GM19324 (cell line): ENCODE measurements at regions not wholly inside any gene's neighbourhood (a gene's known extent, or its start where the extent isn't known, plus 50 kb on each side); places are given as distances from the start of the nearest gene placed in this dataset.

ENCODE experiments used
- ATAC-seq: cut with Tn5 transposase; IDR thresholded peaks from one replicate; pipeline ENCODE4 v1.9.1; 2021; ENCODE audit warnings: mild to moderate bottlenecking, moderate library complexity; ENCODE audit not compliant: unreplicated experiment, low FRiP score

DNA sequence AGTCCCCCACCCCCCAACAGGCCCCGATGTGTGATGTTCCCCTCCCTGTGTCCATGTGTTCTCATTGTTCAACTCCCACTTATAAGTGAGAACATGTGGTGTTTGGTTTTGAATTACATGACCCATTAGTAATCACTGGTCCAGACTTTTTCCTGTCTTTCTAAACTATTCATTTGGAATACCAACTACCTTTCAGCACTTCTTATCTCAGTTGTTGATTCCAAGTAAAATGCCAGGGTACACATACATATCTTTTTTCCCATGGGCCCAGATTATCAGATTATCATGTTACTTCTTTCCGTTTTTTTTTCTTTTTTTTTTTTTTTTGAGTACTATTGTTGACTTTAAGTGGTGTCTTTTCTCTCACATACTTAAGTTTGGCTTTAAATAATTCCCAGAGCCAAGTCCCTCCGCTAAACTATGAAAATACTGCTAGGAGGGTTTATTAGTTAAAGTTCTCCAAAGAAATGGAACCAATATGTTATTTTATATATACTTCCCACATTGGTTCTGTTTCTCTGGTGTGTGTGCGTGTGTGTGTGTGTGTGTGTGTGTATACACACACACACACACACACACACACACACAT is 389.3 kb downstream of the IRS1 start:
- no peak for ATAC-seq

DNA sequence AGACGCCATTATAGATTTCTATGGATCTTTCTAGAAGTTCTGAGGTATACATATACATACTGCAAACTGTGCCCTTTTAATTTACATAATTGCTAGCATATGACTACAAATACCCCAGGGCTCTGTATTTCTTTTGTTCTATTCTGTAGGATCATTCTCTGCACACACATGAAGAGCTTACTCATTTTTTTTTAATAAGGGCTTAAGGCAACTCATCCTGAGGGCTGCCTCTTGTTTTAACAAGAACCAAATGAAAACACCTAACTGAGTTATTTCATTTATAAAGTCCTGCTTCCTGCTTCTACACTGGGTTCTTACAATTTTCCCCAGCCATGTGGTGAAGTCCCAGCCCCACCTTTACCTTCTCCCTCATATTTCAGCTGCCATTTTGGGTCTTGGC is 390.5 kb downstream of the IRS1 start:
- ATAC-seq, result no peak

DNA sequence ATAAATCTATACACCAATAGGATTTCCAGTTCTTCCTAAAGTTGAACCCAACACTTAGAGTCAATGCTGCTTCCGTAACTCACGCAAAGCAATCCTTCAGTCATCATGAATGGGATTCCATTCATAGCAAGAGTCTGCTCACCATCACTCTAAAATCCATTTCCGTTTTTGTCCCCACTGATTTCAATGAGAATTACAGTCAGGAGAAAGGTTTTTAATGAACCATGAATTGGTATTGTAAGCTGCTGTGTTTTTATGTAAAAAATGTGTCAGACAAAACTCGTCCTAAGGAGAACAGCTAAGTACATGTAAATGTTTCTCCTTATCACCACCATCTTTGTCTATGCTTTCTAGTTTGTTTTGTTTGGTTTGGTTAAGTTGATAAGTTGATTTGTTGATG is 391.5 kb downstream of the IRS1 start:
- no peak for ATAC-seq

DNA sequence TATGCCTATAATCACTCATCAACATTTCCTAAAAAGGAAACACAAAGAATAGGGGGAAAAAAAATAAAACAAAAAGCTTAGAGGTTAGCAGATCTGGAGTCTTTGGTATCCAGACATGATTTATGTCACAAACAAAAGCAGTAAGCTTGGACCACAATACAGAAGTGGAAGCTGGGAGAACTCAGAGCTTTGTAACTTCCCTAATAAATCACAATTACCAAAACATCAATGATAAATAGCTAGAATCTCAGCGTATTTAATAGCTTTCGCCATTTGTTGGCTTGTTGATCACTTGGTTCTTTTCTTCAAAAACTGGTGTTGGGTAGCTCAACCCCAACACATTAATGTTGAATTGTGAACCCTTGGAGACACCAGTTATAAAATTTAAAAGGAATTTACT is 392.5 kb downstream of the IRS1 start:
- no peak for ATAC-seq

DNA sequence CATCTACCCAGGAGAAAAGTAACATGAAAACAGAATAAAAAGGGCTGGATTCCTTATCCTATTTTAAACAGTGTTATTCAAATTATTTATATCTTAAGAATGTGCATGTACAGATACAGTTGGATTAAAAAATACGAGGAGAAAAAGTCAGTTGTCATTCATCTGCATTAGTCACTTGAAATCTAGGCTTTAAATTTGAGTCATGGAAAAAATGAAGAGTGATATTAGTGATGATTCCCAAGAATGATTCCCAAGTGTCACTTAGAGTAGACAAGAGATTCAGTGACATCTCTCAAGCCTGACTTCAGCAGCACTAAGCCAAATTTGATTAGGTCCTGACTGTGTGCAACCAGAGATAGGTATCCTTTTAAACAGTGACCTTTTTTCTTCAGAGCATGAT is 394.2 kb downstream of the IRS1 start:
- ATAC-seq, result no peak

DNA sequence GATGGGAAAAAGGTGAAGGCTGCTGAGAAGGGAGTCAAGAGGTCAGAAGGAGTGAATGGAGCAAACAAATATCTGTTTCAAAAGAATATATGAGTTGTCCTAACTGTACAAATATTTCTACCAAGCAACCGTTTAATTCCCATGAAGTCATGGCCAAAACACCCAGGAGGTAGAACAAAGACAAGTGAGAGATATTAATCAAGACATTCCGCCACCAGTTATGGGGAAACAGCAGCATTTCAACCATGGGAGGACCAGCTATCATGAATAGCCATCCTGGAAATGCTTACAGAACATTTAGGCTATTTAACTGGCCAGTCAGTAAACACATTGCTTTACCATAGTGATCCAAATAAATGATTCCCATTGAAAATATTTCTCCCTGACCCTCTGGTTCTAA is 396.3 kb downstream of the IRS1 start:
- no peak for ATAC-seq

DNA sequence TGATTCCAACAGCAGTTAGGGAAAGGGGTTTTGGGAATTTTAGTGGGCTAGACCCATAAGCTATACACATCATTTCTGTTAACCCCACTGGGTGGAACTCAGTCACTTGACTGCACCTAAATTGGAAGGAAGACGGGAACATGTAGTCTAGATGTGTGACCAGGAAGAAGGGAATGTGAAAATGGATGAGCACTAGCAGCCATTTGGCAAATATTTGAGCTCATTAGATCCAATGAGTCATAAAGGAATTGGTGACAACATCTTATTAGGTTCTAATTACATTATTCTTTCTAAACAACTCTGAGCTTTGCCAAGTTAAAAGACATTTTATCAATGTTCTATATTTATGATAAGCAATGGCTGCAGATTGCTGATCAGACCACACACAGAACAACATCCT is 400.6 kb downstream of the IRS1 start:
- ATAC-seq, result no peak

DNA sequence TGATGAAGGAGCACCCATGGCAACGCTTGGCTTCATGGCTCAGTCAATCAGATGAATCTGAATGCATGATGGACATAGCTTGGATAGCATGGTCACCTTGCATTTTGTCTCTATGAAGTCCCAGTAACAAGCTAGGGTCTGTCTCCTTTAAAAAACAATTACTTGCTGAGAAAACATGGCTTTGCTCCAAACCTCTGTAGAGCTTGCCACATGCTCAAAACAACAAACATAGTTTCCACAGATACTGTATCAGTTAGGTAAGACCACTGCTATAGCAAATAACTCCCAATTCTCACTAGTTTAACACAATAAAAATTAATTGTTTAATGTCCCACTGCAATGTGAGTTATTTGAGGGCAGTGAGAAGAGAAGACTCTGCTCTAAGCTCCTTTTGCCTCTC is 401.0 kb downstream of the IRS1 start:
- ATAC-seq, result no peak

DNA sequence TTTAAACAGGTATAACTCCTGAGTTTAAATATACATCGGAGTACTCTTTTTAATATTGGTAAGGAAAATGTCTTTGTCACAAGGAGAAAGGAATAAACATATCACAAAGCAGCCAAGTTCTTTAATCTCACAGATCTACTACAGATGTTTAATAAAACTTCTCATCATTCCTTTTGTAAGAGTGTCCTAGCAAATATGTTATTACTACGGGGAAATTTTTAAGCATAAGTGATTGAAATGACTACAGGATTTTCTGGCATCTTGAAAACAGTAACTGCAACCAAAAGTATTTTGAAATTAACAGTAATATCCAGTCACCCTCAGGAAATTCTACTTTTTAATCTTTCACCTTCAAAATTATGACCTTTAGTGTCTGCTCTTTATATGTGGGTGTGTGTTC is 403.1 kb downstream of the IRS1 start:
- no peak for ATAC-seq

DNA sequence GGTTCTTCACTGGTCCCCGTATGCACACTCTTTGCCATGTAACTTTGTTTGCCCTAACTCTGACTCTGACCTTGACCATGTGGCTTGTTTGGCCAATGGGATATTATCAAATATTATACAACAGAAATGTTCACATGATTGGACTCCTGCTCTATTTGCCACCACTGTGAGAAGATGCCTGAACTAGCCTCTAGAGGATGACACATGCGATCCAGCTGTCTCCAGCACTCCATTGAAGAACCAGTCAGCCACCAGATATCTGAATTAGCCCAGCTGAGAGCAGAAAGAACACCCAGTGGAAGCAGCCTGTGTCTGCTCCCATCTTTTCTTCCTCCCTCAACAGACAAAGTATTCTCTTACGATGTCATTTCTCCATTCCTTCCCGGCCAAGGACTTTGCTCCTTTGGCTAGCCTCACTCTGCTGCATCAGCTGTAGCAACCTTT is 412.1 kb downstream of the IRS1 start:
- ATAC-seq, result no peak

DNA sequence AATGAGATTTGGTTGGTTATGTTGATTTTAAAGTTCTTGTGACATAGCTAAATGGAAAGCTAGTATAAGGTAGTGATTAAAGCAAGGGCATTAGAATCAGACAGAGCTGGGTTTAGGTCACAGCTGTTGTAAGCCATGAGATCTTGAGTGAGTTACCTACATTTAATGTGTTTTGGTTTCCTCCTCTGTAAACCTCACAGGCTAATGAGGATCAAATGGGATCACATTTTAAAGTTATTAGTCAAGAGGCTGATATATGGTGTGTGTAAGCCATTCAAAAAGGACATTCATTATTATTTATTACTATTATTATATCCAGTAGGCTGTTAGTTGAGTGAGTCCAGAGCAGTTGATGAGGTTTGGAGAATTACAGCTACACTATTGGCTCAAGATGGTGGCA is 416.2 kb downstream of the IRS1 start:
- no peak for ATAC-seq

DNA sequence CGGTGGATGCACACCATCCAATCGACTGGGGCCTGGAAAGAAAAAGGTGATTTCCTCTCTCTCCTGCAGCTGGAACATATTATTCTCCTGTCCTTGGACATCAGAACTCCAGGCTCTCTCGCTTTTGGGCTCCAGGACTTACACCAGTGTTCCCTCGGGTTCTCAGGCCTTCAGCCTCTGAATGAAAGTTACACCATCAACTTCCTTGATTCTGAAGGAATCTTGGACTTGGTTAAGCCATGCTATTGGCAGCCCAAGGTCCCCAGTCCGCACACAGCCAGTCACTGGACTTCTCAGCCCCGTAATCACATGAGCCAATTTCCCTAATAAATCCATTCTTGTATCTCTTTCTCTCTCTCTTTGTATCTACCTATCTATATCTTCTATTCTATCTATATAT is 418.9 kb downstream of the IRS1 start:
- no peak for ATAC-seq

DNA sequence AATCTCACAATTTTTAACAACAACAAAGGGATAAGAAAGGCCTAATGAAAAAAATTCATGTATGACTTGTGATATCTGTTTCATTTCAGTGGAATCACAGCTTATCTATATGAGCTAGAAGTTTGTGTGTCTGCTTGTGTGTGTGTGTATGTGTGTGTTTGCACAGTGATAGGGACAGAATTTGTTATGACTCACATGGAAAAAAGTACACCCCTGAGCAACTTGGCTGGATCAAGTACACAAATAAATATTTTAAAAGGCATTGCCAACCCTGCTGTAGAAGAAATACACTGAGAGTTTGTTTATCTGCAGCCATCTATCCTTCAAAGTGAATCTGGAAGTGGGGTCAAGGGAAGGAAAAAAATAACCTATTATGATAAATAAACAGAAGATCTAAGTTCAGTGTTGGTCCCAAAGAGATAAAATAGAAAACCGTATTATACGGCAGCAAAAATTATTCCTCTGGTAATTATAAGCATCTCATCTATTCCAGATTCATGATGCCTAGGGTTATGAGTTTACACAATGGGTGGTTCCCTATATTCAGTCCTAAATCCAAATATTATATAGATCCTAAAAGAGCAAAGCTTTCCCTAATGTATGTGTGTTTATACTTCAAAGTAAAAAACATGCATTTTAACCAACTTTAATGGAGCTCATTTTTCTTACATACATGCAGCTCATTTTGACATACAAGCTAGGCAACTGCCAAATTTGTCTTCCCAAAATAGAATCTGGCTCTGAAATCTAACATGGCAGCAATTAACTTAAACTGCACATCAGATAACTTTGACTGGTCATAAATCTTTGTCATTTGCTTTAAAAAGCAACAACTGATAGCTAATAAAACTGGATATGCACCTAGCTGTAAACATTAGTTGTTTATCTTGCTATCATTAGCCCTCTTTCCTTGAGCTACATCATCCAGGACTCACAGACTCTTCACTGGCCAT is 420.6 kb downstream of the IRS1 start:
- ATAC-seq, result no peak

DNA sequence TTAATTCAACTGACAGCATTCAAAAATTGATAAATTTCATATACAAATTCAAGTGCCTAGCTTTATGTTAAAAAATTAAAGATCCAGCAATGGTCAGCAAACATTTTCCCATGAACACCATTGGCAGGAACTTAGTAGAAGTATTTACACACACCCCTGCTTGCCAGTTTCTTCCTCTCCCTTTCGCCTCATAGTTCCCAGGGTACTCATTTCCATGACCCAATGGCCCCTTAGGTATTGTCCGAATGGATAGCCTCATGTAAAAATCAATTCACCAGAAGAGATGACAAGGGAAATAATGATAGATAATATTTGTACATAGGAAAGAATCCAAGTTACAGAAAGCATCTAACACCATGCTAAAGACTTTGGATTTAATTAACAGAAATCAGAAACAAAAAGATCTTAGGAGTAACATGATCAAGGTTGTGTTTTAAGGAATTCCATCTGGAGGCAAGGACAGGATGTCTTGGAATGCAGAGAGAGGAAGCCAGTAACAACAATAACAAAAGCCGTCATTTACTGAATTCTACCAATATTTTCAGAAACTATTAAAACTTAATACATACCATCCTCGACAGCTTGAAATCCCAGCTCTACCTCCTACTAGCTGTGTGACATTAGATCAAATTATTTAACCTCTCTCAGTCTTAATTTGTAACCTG is 423.0 kb downstream of the IRS1 start:
- no peak for ATAC-seq

DNA sequence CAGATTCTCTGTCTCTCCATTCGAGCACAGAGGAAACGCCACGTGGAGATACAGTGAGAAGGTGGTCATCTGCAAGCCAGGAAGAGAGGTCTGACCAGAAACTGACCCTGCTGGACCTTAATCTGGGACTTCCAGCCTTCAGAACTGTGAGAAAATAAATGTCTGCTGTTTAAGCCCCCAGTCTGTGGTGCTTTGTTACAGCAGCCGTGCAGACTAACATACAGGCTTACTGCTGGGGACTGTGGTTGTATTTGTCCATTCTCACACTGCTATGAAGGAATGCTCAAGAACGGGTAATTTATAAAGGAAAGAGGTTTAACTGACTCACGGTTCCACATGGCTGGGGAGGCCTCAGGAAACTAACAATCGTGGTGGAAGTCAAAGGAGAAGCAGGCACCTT is 432.7 kb downstream of the IRS1 start:
- no peak for ATAC-seq

DNA sequence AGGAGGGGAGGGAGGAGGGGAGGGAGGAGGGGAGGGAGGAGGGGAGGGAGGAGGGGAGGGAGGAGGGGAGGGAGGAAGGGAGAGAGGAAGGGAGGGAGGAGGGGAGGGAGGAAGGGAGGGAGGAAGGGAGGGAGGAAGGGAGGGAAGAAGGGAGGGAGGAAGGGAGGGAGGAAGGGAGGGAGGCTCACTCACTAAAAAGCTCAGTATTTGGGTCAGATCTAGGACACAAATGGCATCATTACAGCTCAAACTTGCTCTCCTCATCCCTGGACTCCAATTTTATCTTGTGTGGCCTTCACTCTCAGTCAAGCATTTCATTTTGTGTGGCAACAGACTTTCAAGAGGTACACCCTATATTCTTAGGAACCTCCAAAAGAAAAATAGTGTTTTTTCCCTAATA is 435.4 kb downstream of the IRS1 start:
- no peak for ATAC-seq

DNA sequence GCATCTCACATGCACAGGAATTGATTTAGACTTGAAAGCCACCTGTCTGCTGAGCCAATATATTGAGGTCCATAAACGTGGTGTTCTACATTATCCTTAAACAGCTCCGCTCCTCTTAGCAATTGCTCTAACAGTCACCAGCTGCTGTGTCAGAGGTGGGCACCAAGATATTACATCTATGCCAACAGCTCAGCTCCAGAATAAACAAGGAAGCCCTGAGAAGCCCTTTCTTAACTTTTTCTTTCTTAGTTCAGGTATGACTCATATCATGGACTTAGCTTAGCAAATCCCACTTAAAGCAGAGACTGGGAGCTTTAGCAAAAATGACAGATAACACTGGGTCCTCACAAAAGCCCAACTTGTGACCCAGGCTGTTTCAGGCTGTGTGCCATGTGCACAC is 436.6 kb downstream of the IRS1 start:
- ATAC-seq, result no peak

DNA sequence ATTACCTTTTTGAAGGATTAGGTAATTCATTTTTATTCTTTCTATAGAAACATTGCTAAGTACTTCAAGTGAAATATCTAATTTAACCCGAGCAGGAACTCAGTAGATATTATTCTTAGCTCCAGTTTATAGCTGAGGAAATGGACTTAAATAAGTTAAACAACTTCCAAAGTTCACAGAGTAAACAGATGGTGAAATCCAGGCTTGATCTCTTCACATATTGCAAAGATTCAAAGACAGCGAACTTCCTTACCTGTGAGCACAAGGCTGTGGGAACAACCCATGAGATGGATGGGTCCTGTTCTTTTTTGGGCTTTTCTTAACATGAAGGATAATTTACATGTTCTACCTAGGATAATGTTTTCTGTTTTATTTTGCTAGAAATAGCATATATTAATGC is 439.0 kb downstream of the IRS1 start:
- ATAC-seq, result no peak

DNA sequence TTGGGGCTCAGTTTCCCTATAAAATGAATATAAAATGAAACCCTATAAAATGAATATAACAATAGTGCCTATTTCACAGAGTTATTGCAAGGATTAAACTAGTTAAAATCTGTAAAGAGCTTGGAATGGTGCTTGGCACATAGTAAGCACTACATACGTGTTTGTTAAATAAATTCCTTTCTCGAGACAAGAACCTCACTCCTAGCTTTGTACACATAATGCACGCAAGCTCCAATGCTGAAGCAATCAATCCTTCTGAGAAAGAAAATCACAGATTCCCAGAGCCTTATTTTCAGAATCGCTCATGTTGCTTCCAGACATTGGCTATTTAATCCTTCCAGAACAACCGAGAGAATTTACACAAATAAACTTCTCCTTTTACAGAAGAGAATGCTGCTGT is 440.9 kb downstream of the IRS1 start:
- no peak for ATAC-seq

DNA sequence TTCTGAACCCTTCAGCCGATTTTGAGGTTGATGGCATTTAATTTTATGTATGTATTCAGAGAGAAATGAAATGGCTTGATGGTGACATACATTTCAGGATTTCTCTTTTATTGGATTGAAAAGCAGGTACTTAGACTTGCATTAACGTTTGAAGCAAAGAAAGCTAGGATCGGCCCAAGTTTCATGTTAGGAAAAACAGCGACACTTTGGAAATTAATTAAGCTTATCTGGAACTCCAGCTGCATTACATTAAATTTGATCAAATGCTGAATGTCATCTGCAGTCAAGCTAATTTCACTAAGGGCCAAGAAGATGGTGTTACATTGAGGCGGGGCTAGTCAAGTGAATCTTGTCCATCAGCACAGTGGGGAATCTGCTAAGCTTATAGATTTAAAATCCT is 441.8 kb downstream of the IRS1 start:
- no peak for ATAC-seq

DNA sequence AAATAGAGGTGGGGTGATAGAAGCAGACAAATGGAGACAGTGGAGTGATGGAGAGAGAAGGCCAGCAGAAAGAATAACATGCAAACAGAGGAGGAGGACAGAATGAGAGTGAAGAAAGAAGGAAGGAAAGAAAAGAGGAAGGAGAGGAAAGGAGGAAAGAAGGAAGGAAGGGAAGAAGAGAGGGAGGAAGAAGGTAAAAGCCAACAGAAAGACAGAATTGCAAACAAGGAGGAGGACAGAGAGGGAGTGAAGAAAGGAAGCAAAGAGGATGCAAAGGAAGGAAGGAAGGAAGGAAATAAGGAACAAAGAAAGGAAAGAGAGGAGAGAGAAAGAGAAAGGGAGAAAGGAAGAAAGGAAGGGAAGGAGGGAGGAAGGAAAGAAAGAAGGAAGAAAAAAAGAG is 444.0 kb downstream of the IRS1 start:
- ATAC-seq, result no peak

DNA sequence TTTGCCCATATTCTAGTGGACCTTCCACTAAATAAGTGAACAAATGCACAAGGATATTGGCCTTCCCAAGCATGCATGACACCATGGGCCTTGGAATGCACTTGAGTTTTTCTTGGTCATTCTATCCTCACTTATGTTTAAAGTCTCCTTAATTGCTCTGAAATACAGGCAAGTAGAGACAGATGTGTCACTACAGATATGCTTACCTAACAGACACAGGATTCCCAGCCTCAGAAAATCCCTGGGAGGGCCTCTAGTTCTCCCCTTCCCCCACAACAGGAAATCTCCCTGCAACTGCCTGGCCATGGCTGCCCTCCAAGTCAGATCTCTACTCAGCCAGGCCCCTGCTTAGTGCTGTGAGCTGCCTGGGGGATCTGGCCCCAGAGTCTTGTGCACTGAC is 445.2 kb downstream of the IRS1 start:
- no peak for ATAC-seq
